Ovary (tissue), 7 donors: ENCODE measurements at regions not wholly inside any gene's neighbourhood (a gene's known extent, or its start where the extent isn't known, plus 50 kb on each side); places are given as distances from the start of the nearest gene placed in this dataset.

Experiments
- DNase-seq, 5 donors: peaks; one replicate each; pipeline ENCODE4 v3.0.0-alpha.2; 2019 to 2020
- H3K27ac ChIP-seq, 2 donors: fragments of 200-600 bp; one replicate each; pipeline versions ENCODE4 v1.5.1 to v1.8.0; 2019 to 2022
- H3K27me3 ChIP-seq: fragments of 200-600 bp; one replicate; pipeline ENCODE4 v1.8.0; 2022
- H3K36me3 ChIP-seq: fragments of 200-600 bp; sonication (generic); one replicate; pipeline ENCODE4 v1.5.1; 2019
- H3K4me1 ChIP-seq: one replicate; pipeline ENCODE4 v1.8.1; 2013; ENCODE audit warnings: mild to moderate bottlenecking, moderate library complexity; ENCODE audit not compliant: insufficient read depth
- H3K4me3 ChIP-seq: fragments of 200-600 bp; sonication (generic); one replicate; pipeline ENCODE4 v1.5.1; 2017
- H3K9me3 ChIP-seq, 2 donors: fragments of 200-600 bp in 1 of 2; sonication (generic) in 1 of 2; one replicate each; pipeline versions ENCODE4 v1.5.1 to v1.8.1; 2013 to 2019; ENCODE audit warnings: mild to moderate bottlenecking in 1 of 2, moderate library complexity in 1 of 2
- EP300 ChIP-seq: sonication (generic); formaldehyde crosslinking; IDR thresholded peaks from one replicate; pipeline ENCODE4 v1.6.1; 2017; ENCODE audit warnings: antibody characterized with exemption
- POLR2A ChIP-seq: fragments of 450-650 bp; IDR thresholded peaks from one replicate; pipeline ENCODE4 v1.6.1; 2017; ENCODE audit warnings: antibody characterized with exemption, mild to moderate bottlenecking, moderate library complexity
- WGBS, 3 donors: extraction: QIAGEN DNeasy Blood & Tissue Kit in 1 of 3; methylation state at CpG; one replicate each; pipeline versions ENCODE4 v1.1.5 to v1.1.7; 2013 to 2017; 5-methylcytosine and 5-hydroxymethylcytosine counted together
- intact Hi-C, 4 donors: fragments of 100-400 bp; cut with DNase I; formaldehyde crosslinking; loops; one replicate each; pipeline versions ENCODE4 v1.11.0 to v1.15.1; 2022 to 2023
- TF ChIP-seq, protein P1 (sequence below), 3 donors: fragments of 450-650 bp in 2 of 3; fragments of 200-600 bp in 1 of 3; IDR thresholded peaks; one replicate each; pipeline versions ENCODE4 v1.5.1 to v1.8.0; 2016 to 2022; ENCODE audit warnings: antibody characterized with exemption in 3 of 3, mild to moderate bottlenecking in 1 of 3
- donor health status: DM: no; HTN: no; CAD: no; lungs with moderate emphysema.
- donor health status: DM: no; HTN: no; CAD: no.
- donor health status: Bipolar disorder and iron deficiency.
- donor health status: DM: no; HTN: no; CAD: no.
- donor health status: DM: yes; HTN: yes; CAD: no.

DNA sequence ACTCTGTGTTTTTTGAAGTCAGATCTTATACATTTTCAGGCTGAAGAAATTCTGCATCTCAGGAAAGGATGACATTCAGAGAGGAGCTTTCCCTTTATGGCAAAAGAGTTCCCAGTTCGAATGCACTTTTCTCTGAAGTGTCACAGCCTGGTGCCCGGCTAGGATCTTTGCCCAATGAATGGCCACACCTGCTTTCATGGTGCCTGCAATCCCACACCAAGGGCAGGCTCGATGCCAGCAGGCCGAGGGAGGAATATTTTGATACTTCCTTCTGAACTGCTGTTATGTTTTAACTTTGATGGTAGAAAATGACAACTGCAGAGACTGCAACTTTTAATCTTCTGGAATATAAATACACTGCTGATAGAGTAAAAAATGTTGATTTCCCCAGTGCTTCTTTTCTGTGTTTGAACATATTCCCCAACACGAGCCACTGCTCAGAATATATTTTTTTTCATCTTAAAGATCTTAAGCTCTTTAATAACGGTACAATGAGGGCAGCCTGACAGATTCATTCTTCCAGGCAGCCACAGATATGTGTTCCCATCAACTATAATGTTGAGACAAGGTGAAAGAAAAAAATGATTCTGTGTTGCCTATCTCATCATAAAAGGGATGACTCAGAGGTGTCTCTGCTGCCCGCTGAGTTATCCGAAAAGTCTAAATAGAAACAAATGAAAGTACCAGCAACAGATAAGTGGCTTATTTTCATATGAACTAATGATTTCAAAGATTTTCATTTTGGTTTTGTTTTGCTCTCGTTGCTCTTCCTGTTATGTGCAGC, 848.5 kb downstream of the DCDC2C start:
- intact Hi-C loops = no loop called here
- no peaks in the 10 kb centered on the region for H3K9me3 ChIP-seq
- H3K4me3 ChIP-seq = no peak overlapping the region
- H3K27ac ChIP-seq = no peak overlapping the region
- TF ChIP-seq POLR2A = no peak
- TF ChIP-seq, protein P1, sequence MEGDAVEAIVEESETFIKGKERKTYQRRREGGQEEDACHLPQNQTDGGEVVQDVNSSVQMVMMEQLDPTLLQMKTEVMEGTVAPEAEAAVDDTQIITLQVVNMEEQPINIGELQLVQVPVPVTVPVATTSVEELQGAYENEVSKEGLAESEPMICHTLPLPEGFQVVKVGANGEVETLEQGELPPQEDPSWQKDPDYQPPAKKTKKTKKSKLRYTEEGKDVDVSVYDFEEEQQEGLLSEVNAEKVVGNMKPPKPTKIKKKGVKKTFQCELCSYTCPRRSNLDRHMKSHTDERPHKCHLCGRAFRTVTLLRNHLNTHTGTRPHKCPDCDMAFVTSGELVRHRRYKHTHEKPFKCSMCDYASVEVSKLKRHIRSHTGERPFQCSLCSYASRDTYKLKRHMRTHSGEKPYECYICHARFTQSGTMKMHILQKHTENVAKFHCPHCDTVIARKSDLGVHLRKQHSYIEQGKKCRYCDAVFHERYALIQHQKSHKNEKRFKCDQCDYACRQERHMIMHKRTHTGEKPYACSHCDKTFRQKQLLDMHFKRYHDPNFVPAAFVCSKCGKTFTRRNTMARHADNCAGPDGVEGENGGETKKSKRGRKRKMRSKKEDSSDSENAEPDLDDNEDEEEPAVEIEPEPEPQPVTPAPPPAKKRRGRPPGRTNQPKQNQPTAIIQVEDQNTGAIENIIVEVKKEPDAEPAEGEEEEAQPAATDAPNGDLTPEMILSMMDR (IDR thresholded peaks at IDR 0.05) = no peak
- no peak for TF ChIP-seq EP300
- no peaks in the 10 kb centered on the region for H3K36me3 ChIP-seq
- H3K27me3 ChIP-seq = no peaks in the 10 kb centered on the region
- 12 to 40% (median 16%) methylated on average over 9 of the region's 9 CpGs for WGBS, 3 donors
- no peak for DNase-seq
- H3K4me1 ChIP-seq = peaks cover 2% of the 10 kb centered on the region

- intact Hi-C loops = no loop called here
- DNase-seq = no peak
- H3K36me3 ChIP-seq = no peaks in the 10 kb centered on the region
- no peak overlapping the region for H3K4me3 ChIP-seq
- TF ChIP-seq, protein P1 (IDR thresholded peaks at IDR 0.05) = no peak
- TF ChIP-seq EP300 (no peak), POLR2A (no peak)
- no peak overlapping the region for H3K27ac ChIP-seq
- H3K9me3 ChIP-seq = no peaks in the 10 kb centered on the region
- H3K4me1 ChIP-seq = peaks cover 2% of the 10 kb centered on the region
- no peaks in the 10 kb centered on the region for H3K27me3 ChIP-seq
- 31 to 61% (median 34%) methylated on average over 16 of the region's 16 CpGs for WGBS, 3 donors
These were observed 849.9 kb downstream of the DCDC2C start for GRCh38 chr2:4553241-4553640.

GRCh38 chr2:4556135-4556896, 852.9 kb downstream of the DCDC2C start:
- DNase-seq = no peak
- Histone ChIP-seq H3K36me3 (no peaks in the 10 kb centered on the region), H3K27me3 (no peaks in the 10 kb centered on the region), H3K9me3 (no peaks in the 10 kb centered on the region), H3K4me1 (peaks cover 2% of the 10 kb centered on the region), H3K27ac (no peak overlapping the region), H3K4me3 (no peak overlapping the region)
- intact Hi-C loops = no loop called here
- 85 to 86% (median 86%) methylated on average over 9 of the region's 9 CpGs for WGBS, 3 donors
- TF ChIP-seq POLR2A = no peak
- no peak for TF ChIP-seq EP300
- TF ChIP-seq, protein P1 (IDR thresholded peaks at IDR 0.05) = no peak

DNA sequence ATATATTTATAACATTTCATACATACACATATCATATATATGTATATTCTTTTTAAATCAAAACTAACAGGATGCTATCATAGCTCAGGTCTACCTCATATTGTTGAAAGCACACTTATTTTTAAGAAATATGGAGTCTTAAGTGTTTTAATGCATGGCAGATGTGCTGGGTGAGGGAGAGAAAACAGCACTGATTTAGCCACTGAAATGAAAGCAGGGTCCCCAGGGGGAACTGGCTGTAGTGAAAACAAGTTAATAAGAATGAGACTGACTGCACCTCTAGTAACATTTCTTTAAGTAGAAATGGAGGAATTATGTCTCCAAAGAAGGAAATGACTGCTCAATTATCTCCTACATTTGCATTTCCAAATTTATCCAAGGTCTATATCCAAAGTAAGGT, 857.8 kb downstream of the DCDC2C start:
- Histone ChIP-seq H3K27me3 (no peaks in the 10 kb centered on the region), H3K4me3 (no peak overlapping the region), H3K9me3 (no peaks in the 10 kb centered on the region), H3K36me3 (no peaks in the 10 kb centered on the region), H3K4me1 (no peaks in the 10 kb centered on the region), H3K27ac (no peak overlapping the region)
- TF ChIP-seq EP300 (no peak), POLR2A (no peak)
- TF ChIP-seq, protein P1 (IDR thresholded peaks at IDR 0.05) = no peak
- intact Hi-C loops = no loop called here
- DNase-seq = no peak
